ENCODE measurements at regions not wholly inside any gene's neighbourhood (a gene's known extent, or its start where the extent isn't known, plus 50 kb on each side); places are given as distances from the start of the nearest gene placed in this dataset.

DNA sequence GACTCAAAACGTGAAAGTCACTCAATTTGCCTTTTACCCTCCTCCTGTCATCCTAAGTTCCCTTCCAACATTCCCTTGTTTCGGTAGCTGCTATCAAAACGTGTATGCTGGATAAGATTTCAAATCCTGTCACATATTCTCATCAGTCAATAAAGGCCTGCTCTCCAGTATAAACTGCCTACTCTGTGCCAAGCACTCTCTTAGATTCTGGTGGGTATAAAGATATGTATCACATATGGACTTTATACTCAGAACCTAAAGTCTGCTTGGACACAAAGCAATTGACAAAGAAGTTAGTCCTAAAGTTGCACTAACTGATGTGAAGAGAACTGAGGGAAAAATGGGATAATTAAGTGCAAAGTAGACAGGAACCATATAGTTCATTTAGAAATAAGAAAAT lies 476.6 kb upstream of the MARCKS start:
- Histone ChIP-seq H3K9ac (ENCODE audit: low read depth in 2 of 2, low read length in 2 of 2) (no peak overlapping the region), H3K4me3 (no peak overlapping the region), H3K4me1 (no peaks in the 10 kb centered on the region), H3K36me3 (no peaks in the 10 kb centered on the region), H3K27ac (no peak overlapping the region), H3K27me3 (no peaks in the 10 kb centered on the region), H3K9me3 (no peaks in the 10 kb centered on the region)
- DNase-seq: no peak
- TF ChIP-seq, protein P1, sequence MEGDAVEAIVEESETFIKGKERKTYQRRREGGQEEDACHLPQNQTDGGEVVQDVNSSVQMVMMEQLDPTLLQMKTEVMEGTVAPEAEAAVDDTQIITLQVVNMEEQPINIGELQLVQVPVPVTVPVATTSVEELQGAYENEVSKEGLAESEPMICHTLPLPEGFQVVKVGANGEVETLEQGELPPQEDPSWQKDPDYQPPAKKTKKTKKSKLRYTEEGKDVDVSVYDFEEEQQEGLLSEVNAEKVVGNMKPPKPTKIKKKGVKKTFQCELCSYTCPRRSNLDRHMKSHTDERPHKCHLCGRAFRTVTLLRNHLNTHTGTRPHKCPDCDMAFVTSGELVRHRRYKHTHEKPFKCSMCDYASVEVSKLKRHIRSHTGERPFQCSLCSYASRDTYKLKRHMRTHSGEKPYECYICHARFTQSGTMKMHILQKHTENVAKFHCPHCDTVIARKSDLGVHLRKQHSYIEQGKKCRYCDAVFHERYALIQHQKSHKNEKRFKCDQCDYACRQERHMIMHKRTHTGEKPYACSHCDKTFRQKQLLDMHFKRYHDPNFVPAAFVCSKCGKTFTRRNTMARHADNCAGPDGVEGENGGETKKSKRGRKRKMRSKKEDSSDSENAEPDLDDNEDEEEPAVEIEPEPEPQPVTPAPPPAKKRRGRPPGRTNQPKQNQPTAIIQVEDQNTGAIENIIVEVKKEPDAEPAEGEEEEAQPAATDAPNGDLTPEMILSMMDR (IDR thresholded peaks at IDR 0.05): no peak
- intact Hi-C loops (cut with DNase I): no loop called here

DNA sequence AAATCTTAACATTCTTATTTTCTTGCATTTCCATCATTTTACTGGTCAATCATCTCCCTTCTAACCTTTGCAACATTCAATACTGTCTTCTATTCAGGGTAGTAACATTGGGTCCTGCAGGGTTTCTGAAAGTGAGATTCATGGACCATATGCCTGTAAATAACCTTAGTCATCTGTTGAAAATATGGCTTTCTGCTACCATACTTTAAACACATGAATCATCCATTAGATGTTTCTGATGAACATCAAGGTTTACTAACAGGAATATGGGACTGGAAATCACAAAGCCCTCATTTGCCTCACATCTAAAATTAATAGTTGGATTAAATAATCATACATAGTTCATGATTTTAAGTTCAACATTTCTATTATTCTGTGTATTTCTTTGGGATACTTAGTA lies 475.9 kb upstream of the MARCKS start:
- Histone ChIP-seq H3K4me3 (no peak overlapping the region), H3K9me3 (no peaks in the 10 kb centered on the region), H3K9ac (ENCODE audit: low read depth in 2 of 2, low read length in 2 of 2) (no peak overlapping the region), H3K4me1 (no peaks in the 10 kb centered on the region), H3K27ac (no peak overlapping the region), H3K27me3 (no peaks in the 10 kb centered on the region), H3K36me3 (no peaks in the 10 kb centered on the region)
- TF ChIP-seq, protein P1 (IDR thresholded peaks at IDR 0.05): no peak
- intact Hi-C loops (cut with DNase I): no loop called here
- DNase-seq: no peak

DNA sequence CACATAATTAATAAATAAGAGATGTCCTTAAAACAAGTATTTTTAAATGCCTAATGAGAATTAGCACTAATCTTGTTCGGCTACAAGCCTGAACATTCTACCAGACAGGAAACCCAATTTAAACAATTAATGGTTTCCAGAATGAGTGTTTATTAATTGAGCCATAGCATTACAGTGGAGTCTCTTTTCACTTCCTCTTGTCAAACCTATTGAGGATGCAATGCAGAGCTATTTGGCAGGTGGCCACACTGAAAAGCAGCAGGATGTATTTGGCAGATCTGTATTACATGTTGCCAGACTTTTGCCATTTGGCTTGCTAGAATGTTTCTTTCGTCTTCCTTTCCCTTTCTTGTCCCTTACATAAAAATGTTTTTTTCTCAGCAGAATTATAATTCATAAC lies 475.2 kb upstream of the MARCKS start:
- H3K36me3 ChIP-seq: no peaks in the 10 kb centered on the region
- no peaks in the 10 kb centered on the region for H3K9me3 ChIP-seq
- no peaks in the 10 kb centered on the region for H3K27me3 ChIP-seq
- TF ChIP-seq, protein P1 (IDR thresholded peaks at IDR 0.05): no peak
- no peak for DNase-seq
- no peaks in the 10 kb centered on the region for H3K4me1 ChIP-seq
- H3K27ac ChIP-seq: no peak overlapping the region
- no peak overlapping the region for H3K4me3 ChIP-seq
- H3K9ac ChIP-seq (ENCODE audit: low read depth in 2 of 2, low read length in 2 of 2): no peak overlapping the region
- intact Hi-C loops (cut with DNase I): no loop called here

DNA sequence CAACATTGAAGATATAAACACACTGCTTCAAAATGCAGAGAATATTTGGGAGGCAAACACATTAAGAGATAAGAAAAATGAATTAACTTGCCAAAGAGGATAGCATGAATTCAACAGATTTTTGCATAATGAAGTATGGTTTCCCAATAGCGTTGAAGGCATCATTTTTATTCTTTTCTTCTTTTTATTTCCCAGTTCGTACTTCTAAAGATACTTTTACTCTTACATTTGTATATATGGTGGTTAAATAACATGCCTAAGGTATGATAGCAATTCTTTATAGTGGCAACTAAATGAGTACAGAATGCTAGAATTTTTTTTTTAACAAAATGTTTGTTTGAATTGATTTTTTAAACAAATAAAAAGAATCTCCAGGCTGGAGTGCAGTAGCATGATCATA lies 473.4 kb upstream of the MARCKS start:
- TF ChIP-seq, protein P1 (IDR thresholded peaks at IDR 0.05): no peak
- Histone ChIP-seq H3K36me3 (no peaks in the 10 kb centered on the region), H3K9me3 (no peaks in the 10 kb centered on the region), H3K4me1 (no peaks in the 10 kb centered on the region), H3K4me3 (no peak overlapping the region), H3K27ac (no peak overlapping the region), H3K27me3 (no peaks in the 10 kb centered on the region), H3K9ac (ENCODE audit: low read depth in 2 of 2, low read length in 2 of 2) (no peak overlapping the region)
- DNase-seq: no peak
- intact Hi-C loops (cut with DNase I): no loop called here

DNA sequence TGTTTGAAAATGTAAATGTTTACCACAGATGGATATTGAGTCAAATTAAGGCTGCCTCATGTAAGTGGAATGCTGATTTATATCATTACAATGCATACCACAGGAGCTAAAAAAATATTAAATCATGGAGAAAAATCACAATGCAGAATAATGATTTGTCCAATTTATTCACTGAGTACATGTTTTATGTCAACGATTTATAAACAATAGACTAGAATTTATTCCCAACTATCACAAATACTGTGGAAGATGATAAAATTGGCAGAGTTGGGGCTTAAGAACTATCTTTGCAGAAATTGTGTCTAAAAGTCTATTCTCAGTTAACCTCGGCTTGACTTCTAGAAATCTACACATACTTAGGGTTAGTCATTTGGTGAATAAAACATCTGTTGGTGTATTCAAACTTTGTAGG lies 472.1 kb upstream of the MARCKS start:
- no peak overlapping the region for H3K9ac ChIP-seq (ENCODE audit: low read depth in 2 of 2, low read length in 2 of 2)
- DNase-seq: no peak
- no peak overlapping the region for H3K4me3 ChIP-seq
- no peak overlapping the region for H3K27ac ChIP-seq
- no peaks in the 10 kb centered on the region for H3K27me3 ChIP-seq
- H3K9me3 ChIP-seq: no peaks in the 10 kb centered on the region
- H3K4me1 ChIP-seq: no peaks in the 10 kb centered on the region
- intact Hi-C loops (cut with DNase I): no loop called here
- TF ChIP-seq, protein P1 (IDR thresholded peaks at IDR 0.05): no peak
- H3K36me3 ChIP-seq: no peaks in the 10 kb centered on the region

DNA sequence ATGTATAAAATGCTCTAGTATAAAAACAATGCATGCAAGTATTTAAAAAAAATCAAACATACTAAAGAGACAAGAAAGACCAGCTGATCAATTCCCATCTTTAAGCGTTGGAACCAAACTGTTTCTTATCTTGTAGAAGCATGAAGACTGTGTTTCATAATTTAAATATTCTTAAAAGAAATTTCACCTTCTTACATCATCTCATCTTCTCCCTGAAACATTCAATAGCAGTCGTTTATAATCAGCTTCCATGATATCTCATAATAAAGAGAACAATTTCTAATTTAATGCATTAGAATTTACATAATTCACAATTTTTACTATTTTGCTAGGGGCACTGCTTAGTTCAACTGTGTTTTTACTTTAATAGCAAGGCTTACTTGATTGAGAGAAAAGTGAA lies 468.1 kb upstream of the MARCKS start:
- no peaks in the 10 kb centered on the region for H3K4me1 ChIP-seq
- no peaks in the 10 kb centered on the region for H3K27me3 ChIP-seq
- no peak overlapping the region for H3K27ac ChIP-seq
- no peaks in the 10 kb centered on the region for H3K9me3 ChIP-seq
- H3K9ac ChIP-seq (ENCODE audit: low read depth in 2 of 2, low read length in 2 of 2): no peak overlapping the region
- no peaks in the 10 kb centered on the region for H3K36me3 ChIP-seq
- H3K4me3 ChIP-seq: no peak overlapping the region
- intact Hi-C loops (cut with DNase I): no loop called here
- TF ChIP-seq, protein P1 (IDR thresholded peaks at IDR 0.05): no peak
- no peak for DNase-seq
